HT1080 (cell line): ENCODE measurements at regions not wholly inside any gene's neighbourhood (a gene's known extent, or its start where the extent isn't known, plus 50 kb on each side); places are given as distances from the start of the nearest gene placed in this dataset.

Experiments
- DNase-seq: peaks from one replicate; pipeline ENCODE4 v3.0.0-alpha.2; 2015; ENCODE audit warnings: low read depth

GRCh38 chr6:141677598-141678211 lies 455.0 kb upstream of the GJE1 start:
- peak; percentile 42 for DNase-seq

GRCh38 chr6:141675957-141676356 lies 456.8 kb upstream of the GJE1 start:
- no peak for DNase-seq

GRCh38 chr6:141669141-141669540 lies 463.6 kb upstream of the GJE1 start:
- no peak for DNase-seq

GRCh38 chr6:141667580-141668309 lies 465.0 kb upstream of the GJE1 start:
- DNase-seq, result peak; percentile 44

GRCh38 chr6:141666187-141666586 lies 466.5 kb upstream of the GJE1 start:
- no peak for DNase-seq

GRCh38 chr6:141664744-141665143 lies 468.0 kb upstream of the GJE1 start:
- DNase-seq, result no peak

GRCh38 chr6:141659582-141659981 lies 473.1 kb upstream of the GJE1 start:
- DNase-seq, result no peak

GRCh38 chr6:141658696-141659095 lies 474.0 kb upstream of the GJE1 start:
- no peak for DNase-seq

- DNase-seq, result no peak
These were observed 474.9 kb upstream of the GJE1 start for GRCh38 chr6:141657812-141658211.

- DNase-seq, result no peak
These were observed 479.1 kb upstream of the GJE1 start for GRCh38 chr6:141653590-141653989.

- no peak for DNase-seq
These were observed 490.8 kb upstream of the GJE1 start for GRCh38 chr6:141641951-141642350.

GRCh38 chr6:141641406-141641805 lies 491.3 kb upstream of the GJE1 start:
- DNase-seq, result no peak

- DNase-seq, result no peak
These were observed 497.1 kb upstream of the GJE1 start for GRCh38 chr6:141635621-141636020.

- no peak for DNase-seq
These were observed 498.5 kb upstream of the GJE1 start for GRCh38 chr6:141634269-141634668.

GRCh38 chr6:141624301-141624700 lies 508.4 kb upstream of the GJE1 start:
- no peak for DNase-seq

- DNase-seq, result no peak
These were observed 514.5 kb upstream of the GJE1 start for GRCh38 chr6:141618180-141618581.

GRCh38 chr6:141610741-141611140 lies 522.0 kb upstream of the GJE1 start:
- DNase-seq, result peak; percentile 6

- DNase-seq, result no peak
These were observed 524.8 kb upstream of the GJE1 start for GRCh38 chr6:141607956-141608355.

GRCh38 chr6:141598487-141598886 lies 534.2 kb upstream of the GJE1 start:
- DNase-seq, result peak; percentile 12

GRCh38 chr6:141594874-141595273 lies 537.9 kb upstream of the GJE1 start:
- DNase-seq, result no peak

GRCh38 chr6:141593311-141593710 lies 539.4 kb upstream of the GJE1 start:
- DNase-seq, result no peak

GRCh38 chr6:141587482-141588266 lies 545.1 kb upstream of the GJE1 start:
- no peak for DNase-seq
